HG03571 (cell line): ENCODE measurements at regions not wholly inside any gene's neighbourhood (a gene's known extent, or its start where the extent isn't known, plus 50 kb on each side); places are given as distances from the start of the nearest gene placed in this dataset.

Experiments
- ATAC-seq: cut with Tn5 transposase; IDR thresholded peaks from one replicate; pipeline ENCODE4 v1.9.1; 2021; ENCODE audit not compliant: unreplicated experiment

- ATAC-seq: no peak
Observed at GRCh38 chr16:51814617-51815016, 663.5 kb upstream of the SALL1 start.

- no peak for ATAC-seq
Observed at GRCh38 chr16:51813609-51814008, 662.5 kb upstream of the SALL1 start.

GRCh38 chr16:51812945-51813344 is 661.9 kb upstream of the SALL1 start:
- ATAC-seq: no peak

- ATAC-seq: no peak
Observed at GRCh38 chr16:51807551-51807950, 656.5 kb upstream of the SALL1 start.

GRCh38 chr16:51801635-51802034 is 650.6 kb upstream of the SALL1 start:
- no peak for ATAC-seq

- no peak for ATAC-seq
Observed at GRCh38 chr16:51797669-51798259, 646.7 kb upstream of the SALL1 start.

GRCh38 chr16:51779240-51779639 is 628.2 kb upstream of the SALL1 start:
- ATAC-seq: no peak

- ATAC-seq: no peak
Observed at GRCh38 chr16:51773071-51773890, 622.2 kb upstream of the SALL1 start.

GRCh38 chr16:51766739-51767138 is 615.7 kb upstream of the SALL1 start:
- no peak for ATAC-seq

GRCh38 chr16:51763072-51763661 is 612.1 kb upstream of the SALL1 start:
- ATAC-seq: no peak

GRCh38 chr16:51762081-51762996 is 611.3 kb upstream of the SALL1 start:
- peak; percentile 90 for ATAC-seq

GRCh38 chr16:51761001-51761400 is 609.9 kb upstream of the SALL1 start:
- no peak for ATAC-seq

GRCh38 chr16:51759999-51760398 is 608.9 kb upstream of the SALL1 start:
- ATAC-seq: no peak

GRCh38 chr16:51759329-51759728 is 608.3 kb upstream of the SALL1 start:
- ATAC-seq: no peak

GRCh38 chr16:51757921-51758479 is 606.9 kb upstream of the SALL1 start:
- ATAC-seq: no peak

- ATAC-seq: no peak
Observed at GRCh38 chr16:51757505-51757904, 606.4 kb upstream of the SALL1 start.

GRCh38 chr16:51757124-51757470 is 606.0 kb upstream of the SALL1 start:
- no peak for ATAC-seq

- no peak for ATAC-seq
Observed at GRCh38 chr16:51756447-51757123, 605.5 kb upstream of the SALL1 start.

GRCh38 chr16:51755577-51756355 is 604.7 kb upstream of the SALL1 start:
- ATAC-seq: no peak

GRCh38 chr16:51755039-51755501 is 604.0 kb upstream of the SALL1 start:
- ATAC-seq: no peak
